Thyroid gland (tissue), 4 donors: ENCODE measurements at regions not wholly inside any gene's neighbourhood (a gene's known extent, or its start where the extent isn't known, plus 50 kb on each side); places are given as distances from the start of the nearest gene placed in this dataset.

Source experiments
- CTCF ChIP-seq, 6 experiments: fragments of 200-600 bp in 3 of 6; fragments of 450-650 bp in 3 of 6; sonication (generic) in 3 of 6; IDR thresholded peaks; one replicate each; pipeline ENCODE4 v1.5.1; 2016 to 2019; ENCODE audit warnings: antibody characterized with exemption in 6 of 6, mild to moderate bottlenecking in 2 of 6, inconsistent platforms in 1 of 6, moderate library complexity in 1 of 6
- POLR2A ChIP-seq, 2 donors: fragments of 450-650 bp; IDR thresholded peaks; one replicate each; pipeline ENCODE4 v1.6.1; 2017; ENCODE audit warnings: antibody characterized with exemption in 2 of 2, mild to moderate bottlenecking in 2 of 2, moderate library complexity in 1 of 2

GRCh38 chr6:148214667-148215066, 128.0 kb upstream of the SASH1 start:
- TF ChIP-seq CTCF (IDR thresholded peaks at IDR 0.05) (no peak), POLR2A (IDR thresholded peaks at IDR 0.05) (no peak)
